ENCODE measurements at regions not wholly inside any gene's neighbourhood (a gene's known extent, or its start where the extent isn't known, plus 50 kb on each side); places are given as distances from the start of the nearest gene placed in this dataset.

DNA sequence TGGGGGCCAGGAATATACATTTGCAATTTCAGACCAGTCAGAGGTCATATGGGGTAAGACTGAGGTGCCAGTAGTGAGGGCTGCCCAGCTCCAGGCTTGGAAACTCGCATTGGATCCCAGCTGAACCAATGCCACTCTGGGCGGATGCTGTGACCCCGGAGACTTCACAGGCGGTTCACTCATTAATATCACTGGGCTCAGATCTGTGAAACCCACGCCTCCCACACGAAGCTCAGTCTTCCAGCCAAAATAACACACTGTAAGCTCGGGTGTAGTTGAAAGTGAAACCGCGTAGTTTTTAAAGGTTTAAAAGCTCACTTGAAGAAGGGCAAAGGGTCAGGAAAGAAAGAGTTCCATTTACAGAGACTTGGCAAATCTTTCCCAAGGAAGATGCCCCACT lies 254.8 kb downstream of the FOXL1 start:
- FAIRE-seq (no peak), DNase-seq (ENCODE audit: low read depth in 1 of 2, low spot score in 1 of 2) (no peak), ATAC-seq (no peak)
- ChIA-PET POLR2A (no interaction called here), CTCF (interaction anchor here (0.6 to 1.2 kb wide), 7 partner anchors 184 to 446 kb away, joined by 3 to 5 read pairs (median 3); no protein-coding TSS in a partner anchor)
- Histone ChIP-seq H3K4me2 (no peak overlapping the region), H3K4me3 (no peak overlapping the region), H3K4me1 (no peaks in the 10 kb centered on the region), H3K27ac (no peak overlapping the region), H3K9me3 (no peaks in the 10 kb centered on the region)
- TF ChIP-seq RFX5 (IDR thresholded peaks at IDR 0.05): no peak
- TF ChIP-seq SREBF2 (IDR thresholded peaks at IDR 0.05): no peak
- no peak for TF ChIP-seq POLR2A (IDR thresholded peaks at IDR 0.05; ENCODE audit: low read length)
- no peak for TF ChIP-seq RARB (CRISPR knock-in tag; IDR thresholded peaks at IDR 0.05)
- no peak for TF ChIP-seq CHD2 (IDR thresholded peaks at IDR 0.05; ENCODE audit: low read length, partially characterized antibody)
- no peak for TF ChIP-seq MAFK (IDR thresholded peaks at IDR 0.05; ENCODE audit: partially characterized antibody)
- TF ChIP-seq MYC (IDR thresholded peaks at IDR 0.05; ENCODE audit: borderline replicate concordance, low read length): no peak
- no peak for TF ChIP-seq FOSB (CRISPR knock-in tag; IDR thresholded peaks at IDR 0.05)
- TF ChIP-seq CBX2 (IDR thresholded peaks at IDR 0.05; ENCODE audit: borderline replicate concordance, low read depth): no peak
- 76% methylated on average over 8 of the region's 9 CpGs for WGBS (ENCODE audit: missing lambda C conversion rate)

DNA sequence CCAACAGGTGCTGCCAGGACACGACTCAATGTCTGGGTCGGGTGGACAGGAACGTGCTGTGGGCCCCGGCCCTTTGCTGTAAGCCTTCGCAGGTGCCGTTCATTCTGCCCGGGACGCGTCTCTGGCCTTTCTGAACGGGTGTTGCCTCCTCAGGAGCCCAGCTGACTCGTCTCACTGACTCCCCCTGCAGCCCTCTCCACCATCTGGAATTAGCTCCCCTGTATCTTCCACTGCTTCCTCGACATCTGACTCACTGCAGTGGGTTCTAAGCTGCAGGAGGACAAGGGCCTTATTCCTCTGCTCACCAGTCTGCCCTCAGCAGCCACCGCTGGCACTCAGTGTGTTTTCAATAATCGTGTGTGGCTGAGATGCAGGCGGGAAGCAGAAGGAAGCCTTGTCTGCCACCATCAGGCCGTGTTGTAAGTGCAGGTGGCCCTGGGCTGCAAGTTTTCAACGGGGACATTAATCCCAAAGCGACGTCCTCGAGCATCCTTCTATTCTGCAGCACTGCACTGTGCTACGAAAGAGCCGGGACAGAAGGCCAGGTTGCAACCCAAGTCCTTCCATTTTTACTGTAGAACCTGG lies 256.2 kb downstream of the FOXL1 start:
- H3K27ac ChIP-seq: no peak overlapping the region
- no peaks in the 10 kb centered on the region for H3K4me1 ChIP-seq
- POLR2A ChIA-PET: no interaction called here
- ATAC-seq (peak; percentile 67 to 69; a peak in 5 of 6 replicates), DNase-seq (ENCODE audit: low read depth in 1 of 2, low spot score in 1 of 2) (peak in 1 of 2 experiments; percentile 19), FAIRE-seq (no peak)
- CTCF ChIA-PET: no interaction called here
- TF ChIP-seq RAD21 (conservative IDR thresholded peaks at IDR 0.05 in 1 of 2, IDR thresholded peaks at IDR 0.05 in 1 of 2) (peak; percentile 21 to 38), ZFP36 (IDR thresholded peaks at IDR 0.05; ENCODE audit: borderline replicate concordance, partially characterized antibody) (no peak)
- TF ChIP-seq, protein P1, sequence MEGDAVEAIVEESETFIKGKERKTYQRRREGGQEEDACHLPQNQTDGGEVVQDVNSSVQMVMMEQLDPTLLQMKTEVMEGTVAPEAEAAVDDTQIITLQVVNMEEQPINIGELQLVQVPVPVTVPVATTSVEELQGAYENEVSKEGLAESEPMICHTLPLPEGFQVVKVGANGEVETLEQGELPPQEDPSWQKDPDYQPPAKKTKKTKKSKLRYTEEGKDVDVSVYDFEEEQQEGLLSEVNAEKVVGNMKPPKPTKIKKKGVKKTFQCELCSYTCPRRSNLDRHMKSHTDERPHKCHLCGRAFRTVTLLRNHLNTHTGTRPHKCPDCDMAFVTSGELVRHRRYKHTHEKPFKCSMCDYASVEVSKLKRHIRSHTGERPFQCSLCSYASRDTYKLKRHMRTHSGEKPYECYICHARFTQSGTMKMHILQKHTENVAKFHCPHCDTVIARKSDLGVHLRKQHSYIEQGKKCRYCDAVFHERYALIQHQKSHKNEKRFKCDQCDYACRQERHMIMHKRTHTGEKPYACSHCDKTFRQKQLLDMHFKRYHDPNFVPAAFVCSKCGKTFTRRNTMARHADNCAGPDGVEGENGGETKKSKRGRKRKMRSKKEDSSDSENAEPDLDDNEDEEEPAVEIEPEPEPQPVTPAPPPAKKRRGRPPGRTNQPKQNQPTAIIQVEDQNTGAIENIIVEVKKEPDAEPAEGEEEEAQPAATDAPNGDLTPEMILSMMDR (IDR thresholded peaks at IDR 0.05): peak; percentile 1; the same call in 1 of the 3 replicates
- H3K9me3 ChIP-seq: no peaks in the 10 kb centered on the region
- 70% methylated on average over 22 of the region's 22 CpGs for WGBS (ENCODE audit: missing lambda C conversion rate)
- no peak overlapping the region for H3K4me3 ChIP-seq
- H3K4me2 ChIP-seq: no peak overlapping the region

DNA sequence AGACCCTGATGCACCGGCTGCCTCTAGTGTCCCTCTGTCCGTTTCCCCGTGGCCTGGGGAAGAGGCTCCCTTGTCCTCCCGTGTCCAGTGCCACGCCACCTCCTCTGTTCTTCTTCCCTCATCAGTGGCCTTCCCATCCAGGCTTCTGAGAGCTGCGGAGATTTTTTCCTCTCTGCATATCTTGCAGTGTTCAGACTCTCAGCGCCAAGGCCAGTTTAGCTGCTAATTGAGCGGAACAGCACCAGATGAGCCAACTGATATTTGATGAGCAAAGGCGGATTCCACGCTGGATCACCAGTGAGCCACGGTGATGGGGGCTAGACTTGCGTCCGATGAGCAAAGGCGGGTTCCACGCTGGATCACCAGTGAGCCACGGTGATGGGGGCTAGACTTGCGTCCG lies 257.6 kb downstream of the FOXL1 start:
- ATAC-seq (no peak), FAIRE-seq (no peak), DNase-seq (ENCODE audit: low read depth in 1 of 2, low spot score in 1 of 2) (no peak)
- ChIA-PET CTCF (interaction anchor here (0.8 to 1.3 kb wide), 2 partner anchors 26 to 225 kb away, joined by 5 to 6 read pairs; no protein-coding TSS in a partner anchor), POLR2A (no interaction called here)
- Histone ChIP-seq H3K4me2 (no peak overlapping the region), H3K4me1 (no peaks in the 10 kb centered on the region), H3K27ac (no peak overlapping the region), H3K9me3 (no peaks in the 10 kb centered on the region), H3K4me3 (no peak overlapping the region)
- TF ChIP-seq, protein P2, sequence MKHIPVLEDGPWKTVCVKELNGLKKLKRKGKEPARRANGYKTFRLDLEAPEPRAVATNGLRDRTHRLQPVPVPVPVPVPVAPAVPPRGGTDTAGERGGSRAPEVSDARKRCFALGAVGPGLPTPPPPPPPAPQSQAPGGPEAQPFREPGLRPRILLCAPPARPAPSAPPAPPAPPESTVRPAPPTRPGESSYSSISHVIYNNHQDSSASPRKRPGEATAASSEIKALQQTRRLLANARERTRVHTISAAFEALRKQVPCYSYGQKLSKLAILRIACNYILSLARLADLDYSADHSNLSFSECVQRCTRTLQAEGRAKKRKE (CRISPR knock-in tag; IDR thresholded peaks at IDR 0.05; ENCODE audit: low read depth): no peak
- TF ChIP-seq NFE2L2 (conservative IDR thresholded peaks at IDR 0.05; ENCODE audit: low read length) (no peak), HEYL (CRISPR knock-in tag; IDR thresholded peaks at IDR 0.05) (no peak), RCOR1 (IDR thresholded peaks at IDR 0.05; ENCODE audit: low read depth, low read length) (no peak), CHD4 (IDR thresholded peaks at IDR 0.05; ENCODE audit: borderline replicate concordance) (no peak), ZSCAN20 (CRISPR knock-in tag; IDR thresholded peaks at IDR 0.05) (no peak), MAZ (IDR thresholded peaks at IDR 0.05; ENCODE audit: borderline replicate concordance, low read depth, low read length) (no peak), ESRRA (IDR thresholded peaks at IDR 0.05; ENCODE audit: borderline replicate concordance, low read length) (no peak), EHMT2 (IDR thresholded peaks at IDR 0.05; ENCODE audit: low read depth) (no peak)
- WGBS (ENCODE audit: missing lambda C conversion rate): 86% methylated on average over 10 of the region's 18 CpGs

Data from A549 (cell line).